Stimulated activated CD4-positive, alpha-beta T cell treated with anti-CD3 and anti-CD28 coated beads, Interleukin-12 subunit alpha, Interleukin-12 subunit beta, amount 100 ng/mL, for 4 hours (primary cell): ENCODE measurements at regions not wholly inside any gene's neighbourhood (a gene's known extent, or its start where the extent isn't known, plus 50 kb on each side); places are given as distances from the start of the nearest gene placed in this dataset.

Source experiments
- DNase-seq: peaks from one replicate; pipeline ENCODE4 v3.0.0-alpha.2; 2020

DNA sequence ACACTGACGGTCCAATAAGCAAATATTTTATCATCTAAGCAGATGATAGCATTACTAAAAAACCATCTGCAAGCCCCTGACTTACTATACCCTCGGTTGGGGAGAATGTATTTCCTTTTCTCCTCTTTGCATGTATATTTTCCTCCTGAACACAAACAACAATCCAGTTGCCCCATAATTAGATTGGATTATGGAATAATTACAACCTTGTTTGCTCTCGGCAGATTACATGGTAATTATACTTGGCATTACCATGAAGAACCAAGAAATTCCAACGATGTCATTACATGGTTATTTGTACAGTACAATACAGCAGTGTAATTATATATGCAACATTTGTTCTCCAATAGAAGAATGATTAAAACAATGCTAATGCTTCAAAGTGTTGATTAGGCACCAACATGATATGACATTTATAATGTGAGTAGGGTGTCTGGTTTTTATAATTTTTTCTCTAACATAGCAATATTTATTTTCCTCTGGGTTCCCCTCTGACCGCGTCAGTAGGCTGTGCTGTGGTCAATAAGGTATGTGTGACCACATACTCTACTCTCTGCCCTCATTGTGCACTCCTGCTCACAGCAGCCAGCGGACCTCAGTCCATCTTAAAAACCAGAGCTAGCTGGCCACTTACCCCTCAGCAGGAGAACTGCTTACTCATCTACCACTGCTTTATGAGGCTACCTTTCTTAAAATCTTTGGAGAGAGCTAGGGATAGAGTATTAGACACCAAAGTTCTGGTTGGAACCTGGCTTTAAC is 176.1 kb downstream of the INSIG2 start:
- no peak for DNase-seq

GRCh38 chr2:118257696-118258095 is 169.4 kb downstream of the INSIG2 start:
- no peak for DNase-seq

DNA sequence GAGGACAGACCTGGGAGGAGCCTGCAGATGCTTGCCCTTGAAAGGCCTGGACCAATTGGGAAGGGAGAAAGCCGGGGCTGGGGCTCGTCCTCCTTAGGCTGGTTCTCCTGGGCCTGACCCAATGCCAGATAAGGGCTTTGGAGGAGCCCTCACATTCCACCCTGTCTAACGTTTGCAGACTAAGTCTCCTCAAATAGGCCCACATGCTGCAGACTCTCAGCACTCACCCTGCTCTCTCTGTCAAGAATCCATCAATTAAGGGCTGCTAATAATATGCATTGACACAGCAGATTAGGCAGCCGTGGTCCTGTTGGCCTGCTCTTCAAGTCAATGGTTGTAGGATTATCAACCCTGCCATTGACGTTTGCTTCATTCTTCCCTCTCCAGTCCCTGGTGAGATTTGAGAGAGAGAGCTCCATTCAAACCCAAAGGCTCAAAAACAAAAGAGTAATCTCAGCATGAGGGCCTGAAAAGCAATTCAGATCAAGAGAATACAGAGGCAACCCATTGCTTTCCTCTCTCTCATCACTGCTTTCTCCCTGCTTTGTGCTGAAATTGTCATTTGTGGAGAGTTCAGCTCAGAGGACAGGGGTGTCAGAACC is 167.6 kb downstream of the INSIG2 start:
- DNase-seq, result no peak

GRCh38 chr2:118255301-118255700 is 167.0 kb downstream of the INSIG2 start:
- DNase-seq, result no peak

- no peak for DNase-seq
These were observed 165.8 kb downstream of the INSIG2 start for GRCh38 chr2:118254116-118254515.

DNA sequence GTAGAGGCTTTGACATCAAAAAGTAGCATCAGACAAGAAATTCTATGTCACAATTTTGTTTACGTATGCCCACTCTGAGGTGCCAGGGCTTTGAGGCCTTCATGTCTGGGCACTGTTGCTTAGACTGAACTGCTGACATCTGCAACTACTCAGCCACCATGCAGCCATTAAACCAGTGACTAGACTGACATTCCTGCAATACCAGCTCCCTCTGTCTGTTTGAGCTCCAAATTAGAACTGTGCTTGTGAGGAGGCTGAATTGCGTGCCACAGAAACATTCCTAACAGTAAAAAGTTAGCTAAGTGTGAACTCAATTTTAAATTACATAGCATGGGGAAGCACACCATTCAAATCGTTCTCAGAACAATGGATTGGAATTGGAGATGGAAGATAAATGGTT is 163.2 kb downstream of the INSIG2 start:
- DNase-seq, result no peak

- no peak for DNase-seq
These were observed 162.2 kb downstream of the INSIG2 start for GRCh38 chr2:118250463-118250862.

DNA sequence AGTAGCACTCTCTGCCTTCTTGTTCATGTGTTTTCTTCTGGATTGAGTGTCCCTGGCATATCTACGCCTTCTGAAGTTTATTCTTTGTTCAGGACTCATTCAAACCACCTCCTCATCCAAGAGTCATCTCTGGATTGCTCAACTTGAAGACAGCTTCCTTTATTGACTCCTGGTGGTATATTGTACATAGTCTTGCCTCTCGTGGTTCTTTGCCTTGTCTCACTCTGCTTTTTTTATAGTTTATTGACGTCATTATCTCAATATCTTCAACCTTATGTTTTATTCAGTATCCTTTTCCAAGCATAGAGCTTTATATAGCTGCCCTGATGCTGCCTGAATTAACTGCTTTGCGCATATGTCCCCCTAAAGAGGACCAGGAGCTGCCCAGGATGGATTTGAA is 161.7 kb downstream of the INSIG2 start:
- no peak for DNase-seq

GRCh38 chr2:118249531-118249930 is 161.3 kb downstream of the INSIG2 start:
- DNase-seq, result no peak

DNA sequence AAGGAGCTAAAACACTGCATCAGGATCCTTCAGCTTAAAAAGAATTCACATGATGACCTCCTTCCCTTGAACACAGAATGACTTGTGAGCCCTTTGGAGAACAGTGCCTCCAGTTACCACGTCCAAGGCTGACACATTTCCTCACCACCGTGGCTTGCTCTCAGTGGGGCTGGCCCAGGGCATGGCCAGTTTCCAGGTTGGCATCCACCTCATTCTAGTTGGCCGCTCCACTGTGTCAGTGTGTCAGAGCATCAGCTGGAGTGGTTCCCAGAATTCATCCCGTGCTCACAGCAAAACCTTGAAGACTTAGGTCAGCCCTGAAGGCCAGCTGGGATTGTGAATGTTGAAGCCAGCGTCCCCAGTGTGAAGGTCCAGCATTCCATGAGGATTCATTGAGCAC is 158.5 kb downstream of the INSIG2 start:
- no peak for DNase-seq

DNA sequence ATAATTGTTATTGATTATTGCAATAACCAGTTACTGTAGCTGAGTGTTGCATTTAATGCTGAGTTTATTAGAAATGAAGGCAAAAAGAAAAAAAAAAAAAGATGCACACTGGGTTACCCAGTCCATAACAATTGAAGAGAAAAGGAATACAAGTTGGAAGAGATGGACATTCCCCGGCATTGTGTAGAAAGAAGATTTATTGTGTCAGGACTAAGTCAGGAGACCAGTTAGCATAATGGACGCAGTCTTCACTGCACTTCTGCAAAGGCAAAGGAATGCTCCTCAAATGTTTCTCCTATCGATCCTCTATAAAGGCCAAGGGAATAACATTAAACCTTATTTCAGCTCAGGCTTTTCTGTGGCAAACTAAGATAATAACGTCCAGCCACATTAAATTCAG is 157.8 kb downstream of the INSIG2 start:
- no peak for DNase-seq

GRCh38 chr2:118244686-118245085 is 156.4 kb downstream of the INSIG2 start:
- DNase-seq, result no peak

GRCh38 chr2:118243031-118243430 is 154.8 kb downstream of the INSIG2 start:
- no peak for DNase-seq

GRCh38 chr2:118242216-118242615 is 153.9 kb downstream of the INSIG2 start:
- no peak for DNase-seq

DNA sequence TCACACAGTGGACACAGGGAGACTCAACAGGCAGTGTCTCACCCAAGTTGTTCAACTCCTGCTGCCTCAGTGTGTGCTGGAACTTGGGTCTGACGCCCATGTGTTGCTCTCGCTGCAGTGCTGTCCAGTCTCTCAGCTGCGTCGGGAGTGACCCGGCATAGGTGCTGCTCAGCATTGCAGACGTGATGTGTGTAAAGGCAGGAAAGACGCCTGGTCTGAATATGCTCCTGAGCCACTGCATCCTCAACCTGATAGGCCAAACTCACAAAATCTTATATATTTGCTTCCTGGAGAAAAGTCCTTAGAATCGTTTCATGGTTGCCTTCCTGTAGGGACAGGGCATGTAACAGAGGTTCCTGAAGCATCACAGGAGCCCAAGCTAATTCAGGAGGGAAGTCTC is 152.9 kb downstream of the INSIG2 start:
- no peak for DNase-seq

DNA sequence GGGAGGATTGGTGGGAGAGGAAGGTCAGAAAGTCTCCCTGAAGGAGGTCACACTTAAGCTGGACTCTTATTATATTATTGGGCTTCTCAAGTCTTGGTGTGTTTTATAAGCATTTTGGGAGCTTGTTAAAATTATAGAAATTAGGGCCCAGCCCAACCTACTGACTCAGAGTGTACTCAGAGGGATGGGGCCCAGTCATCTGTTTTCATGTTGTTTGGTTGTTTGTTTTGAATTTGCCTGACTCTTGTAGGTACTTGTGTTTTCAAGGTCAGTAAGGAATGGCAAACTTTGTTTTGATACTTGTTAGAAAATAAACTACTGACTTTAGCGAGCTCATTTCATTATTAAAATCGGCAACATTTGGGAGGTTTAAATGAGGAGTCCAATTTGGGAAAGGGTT is 152.0 kb downstream of the INSIG2 start:
- DNase-seq, result no peak

- no peak for DNase-seq
These were observed 151.0 kb downstream of the INSIG2 start for GRCh38 chr2:118239284-118239683.

DNA sequence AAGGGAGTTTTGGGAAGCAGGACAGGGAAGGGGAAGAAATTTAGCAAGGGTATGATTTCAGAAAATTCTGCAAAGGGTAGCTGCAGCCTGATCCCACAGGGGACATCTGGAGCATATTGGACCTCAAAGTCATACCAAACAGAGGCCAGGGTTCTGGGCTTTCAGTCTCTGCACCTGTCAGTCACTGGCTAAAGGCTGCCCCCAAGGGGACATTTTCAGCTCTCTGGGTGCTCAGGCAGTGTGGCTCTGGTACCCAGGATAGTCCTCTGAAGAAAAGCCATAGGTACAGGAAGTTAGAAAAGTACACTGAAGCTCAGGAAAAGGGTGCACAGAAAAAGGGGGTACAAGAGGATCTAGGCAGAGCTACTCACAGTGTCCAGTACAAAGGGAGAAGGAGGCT is 149.2 kb downstream of the INSIG2 start:
- DNase-seq, result no peak

GRCh38 chr2:118232796-118233195 is 144.5 kb downstream of the INSIG2 start:
- DNase-seq, result no peak

GRCh38 chr2:118232391-118232790 is 144.1 kb downstream of the INSIG2 start:
- DNase-seq, result no peak

DNA sequence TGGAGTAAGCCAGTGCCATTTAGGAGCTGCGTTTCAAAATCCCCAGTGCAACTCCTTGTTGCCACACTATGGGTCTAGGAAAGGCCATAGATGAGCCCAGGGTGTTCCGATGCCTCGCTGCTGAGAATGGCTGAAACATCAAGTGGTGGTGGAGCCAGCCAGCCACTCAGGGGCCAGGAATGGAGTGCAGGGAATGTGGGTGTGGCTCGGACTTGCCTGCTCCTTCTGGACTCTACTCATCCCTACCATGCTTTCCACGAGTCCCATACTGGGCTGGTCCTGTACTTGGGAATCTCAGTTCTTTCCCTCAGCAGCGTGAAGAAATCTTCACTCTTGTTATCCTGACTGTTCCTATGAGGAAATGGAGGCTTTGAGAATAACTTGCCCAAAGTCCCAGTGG is 143.5 kb downstream of the INSIG2 start:
- DNase-seq, result no peak

- DNase-seq, result no peak
These were observed 139.6 kb downstream of the INSIG2 start for GRCh38 chr2:118227698-118228508.

DNA sequence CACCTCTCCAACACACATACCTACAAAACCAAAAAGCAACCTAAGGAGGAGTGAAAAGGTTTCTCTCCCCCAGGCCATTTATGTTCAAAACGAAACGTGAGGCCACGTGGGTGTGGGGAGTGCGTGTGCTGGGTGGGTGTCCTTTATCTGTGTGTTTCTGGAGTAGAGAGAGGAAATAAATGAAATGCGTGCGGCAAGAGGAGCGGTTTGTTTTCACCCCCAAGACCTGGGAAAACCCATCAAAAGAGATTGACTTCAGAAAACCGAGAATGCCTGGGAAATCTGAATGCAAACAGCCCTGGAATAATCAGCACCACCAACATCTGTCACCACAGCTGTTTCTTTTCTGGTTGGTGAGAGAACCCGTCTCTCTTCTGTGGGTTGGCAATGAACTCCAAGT is 137.4 kb downstream of the INSIG2 start:
- no peak for DNase-seq

DNA sequence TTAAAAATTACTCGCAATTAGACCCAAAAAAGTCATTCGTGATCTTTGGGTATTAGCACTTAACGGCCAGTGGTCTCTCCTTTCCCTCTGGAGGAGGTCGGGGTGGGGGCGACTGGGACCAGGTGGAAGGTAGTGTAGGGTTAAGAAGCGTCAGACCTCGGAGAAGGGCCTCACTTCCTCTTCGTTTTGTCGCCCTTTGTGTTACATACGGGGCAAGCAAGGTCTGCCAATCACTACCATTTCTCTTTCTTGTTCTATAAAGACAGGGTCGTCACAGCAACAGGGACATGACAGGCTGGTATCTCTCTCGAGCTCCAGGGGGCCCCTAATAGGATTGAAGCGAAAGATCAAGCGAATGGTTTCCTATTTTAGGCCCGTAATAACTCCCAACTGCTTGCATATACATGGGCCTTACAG is 136.6 kb downstream of the INSIG2 start:
- DNase-seq, result no peak
